HCT116 (cell line): ENCODE measurements at regions not wholly inside any gene's neighbourhood (a gene's known extent, or its start where the extent isn't known, plus 50 kb on each side); places are given as distances from the start of the nearest gene placed in this dataset.
A peak's percentile ranks its signal among the peaks of the same experiment; 100 is the strongest.

Source experiments
- ATAC-seq: fragments of 200-7000 bp; cut with Tn5 transposase; 2 replicates; pipeline ENCODE4 v1.9.1; 2020; ENCODE audit warnings: mild to moderate bottlenecking, moderate library complexity
- BruUV-seq: library from RNA; stranded (reverse); fragments of 400-500 nt; replicated peaks from 2 replicates; lab custom pipeline; 2021; lab: Mats Ljungman, UMichigan
- CTCF ChIA-PET: fragments of 300-600 bp; sonication (Branson Sonifier 250); formaldehyde crosslinking; loops from one replicate; lab custom pipeline; 2021; ENCODE audit warnings: antibody characterized with exemption; lab: Charles Lee
- POLR2A ChIA-PET: fragments of 300-600, 350-600 bp; sonication (Branson Sonifier 250); formaldehyde crosslinking; loops from one replicate; lab custom pipeline; 2021; ENCODE audit warnings: antibody characterized with exemption; lab: Charles Lee
- RAD21 ChIA-PET, 2 experiments: fragments of 300-600 bp; sonication (Branson Sonifier 250); formaldehyde crosslinking; loops; one replicate each; lab custom pipeline; 2023; ENCODE audit warnings: low total read pairs in 2 of 2; ENCODE audit not compliant: uncharacterized antibody in 2 of 2, unreplicated experiment in 2 of 2, low non-redundant PET in 1 of 2; lab: Charles Lee
- DNase-seq: peaks from one replicate; pipeline ENCODE4 v3.0.0-alpha.2; 2010; ENCODE audit warnings: low read depth, low spot score
- H2AFZ ChIP-seq: fragments of 200-600 bp; shearing (Covaris generic), sonication (generic); 2 replicates; pipeline ENCODE4 v1.6.1; 2017; ENCODE audit warnings: low read depth, mixed run types, mixed read lengths, antibody characterized with exemption, low read length; ENCODE audit not compliant: poor library complexity, severe bottlenecking
- H3K27ac ChIP-seq: 2 replicates; pipeline ENCODE4 v1.5.1; 2012; ENCODE audit warnings: low read depth, low read length
- H3K27me3 ChIP-seq: fragments of 200-600 bp; sonication (generic); 2 replicates; pipeline ENCODE4 v1.6.1; 2016; ENCODE audit warnings: mixed run types, low read length, mixed read lengths; ENCODE audit not compliant: insufficient read depth
- H3K36me3 ChIP-seq, 2 experiments: fragments of 200-500 bp in 1 of 2; fragments of 200-600 bp in 1 of 2; sonication (Bioruptor generic) in 1 of 2; sonication (generic) in 1 of 2; 2 replicates each; pipeline versions ENCODE4 v1.5.1 to v1.6.1; 2014 to 2016; ENCODE audit warnings: low read length in 2 of 2, inconsistent platforms in 1 of 2, mixed read lengths in 1 of 2, mixed run types in 1 of 2; ENCODE audit not compliant: insufficient read depth in 2 of 2, control insufficient read depth in 1 of 2
- H3K4me1 ChIP-seq, 2 experiments: fragments of 200-600 bp in 1 of 2; sonication (generic) in 1 of 2; 2 replicates each; pipeline versions ENCODE4 v1.5.1 to v1.6.1; 2012 to 2017; ENCODE audit warnings: low read length in 2 of 2, inconsistent platforms in 1 of 2, mild to moderate bottlenecking in 1 of 2, mixed read lengths in 1 of 2, mixed run types in 1 of 2, moderate library complexity in 1 of 2; ENCODE audit not compliant: insufficient read depth in 2 of 2, control insufficient read depth in 1 of 2
- H3K4me2 ChIP-seq: fragments of 200-600 bp; sonication (generic); 2 replicates; pipeline ENCODE4 v1.6.1; 2017; ENCODE audit warnings: mixed run types, low read length, mixed read lengths
- H3K4me3 ChIP-seq, 2 experiments: fragments of 200-600 bp in 1 of 2; sonication (generic) in 1 of 2; replicated peaks in 1 of 2; 2 replicates each; pipeline ENCODE4 v1.5.1; 2011 to 2016; ENCODE audit warnings: low read length in 2 of 2, control low read depth in 1 of 2, low read depth in 1 of 2, mild to moderate bottlenecking in 1 of 2, mixed read lengths in 1 of 2, mixed run types in 1 of 2
- H3K79me2 ChIP-seq: fragments of 200-600 bp; sonication (generic); 2 replicates; pipeline ENCODE4 v1.6.1; 2017; ENCODE audit warnings: mild to moderate bottlenecking, mixed run types, low read length, moderate library complexity, mixed read lengths; ENCODE audit not compliant: insufficient read depth
- H3K9ac ChIP-seq: fragments of 200-600 bp; sonication (generic); 2 replicates; pipeline ENCODE4 v1.6.1; 2016; ENCODE audit warnings: low read length, mixed read lengths
- H3K9me2 ChIP-seq: fragments of 200-600 bp; sonication (generic), shearing (Covaris generic); 2 replicates; pipeline ENCODE4 v1.6.1; 2017; ENCODE audit warnings: mixed run types, mild to moderate bottlenecking, moderate library complexity; ENCODE audit not compliant: insufficient read depth
- H3K9me3 ChIP-seq, 2 experiments: fragments of 200-500 bp in 1 of 2; fragments of 200-600 bp in 1 of 2; sonication (Bioruptor generic) in 1 of 2; sonication (generic) in 1 of 2; 2 replicates each; pipeline ENCODE4 v1.6.1; 2014 to 2017; ENCODE audit warnings: low read length in 2 of 2, mixed read lengths in 2 of 2, inconsistent platforms in 1 of 2, low read depth in 1 of 2, mild to moderate bottlenecking in 1 of 2, mixed run types in 1 of 2, moderate library complexity in 1 of 2; ENCODE audit not compliant: control insufficient read depth in 1 of 2, insufficient read depth in 1 of 2
- H4K20me1 ChIP-seq: fragments of 200-600 bp; sonication (generic), shearing (Covaris generic); 2 replicates; pipeline ENCODE4 v1.6.1; 2017; ENCODE audit warnings: mixed run types, mild to moderate bottlenecking, moderate library complexity; ENCODE audit not compliant: insufficient read depth
- ATF3 ChIP-seq: IDR thresholded peaks from 2 replicates; pipeline ENCODE4 v1.6.1; 2012
- CBX3 ChIP-seq: IDR thresholded peaks from 2 replicates; pipeline ENCODE4 v1.6.1; 2012; ENCODE audit warnings: low read depth
- EZH2phosphoT487 ChIP-seq: fragments of 200-600 bp; IDR thresholded peaks from 2 replicates; pipeline ENCODE4 v1.6.1; 2018; ENCODE audit warnings: antibody characterized with exemption, borderline replicate concordance
- FOSL1 ChIP-seq: IDR thresholded peaks from 2 replicates; pipeline ENCODE4 v1.6.1; 2012; ENCODE audit warnings: low read depth
- JUND ChIP-seq: IDR thresholded peaks from 2 replicates; pipeline ENCODE4 v1.6.1; 2012
- MAX ChIP-seq: IDR thresholded peaks from 2 replicates; pipeline ENCODE4 v1.6.1; 2012
- POLR2A ChIP-seq: IDR thresholded peaks from 2 replicates; pipeline ENCODE4 v1.7.0; 2011; ENCODE audit warnings: borderline replicate concordance; ENCODE audit not compliant: insufficient read depth, insufficient read length; ENCODE audit errors: extremely low read depth
- POLR2AphosphoS5 ChIP-seq: IDR thresholded peaks from 2 replicates; pipeline ENCODE4 v1.6.1; 2011; ENCODE audit warnings: mild to moderate bottlenecking, low read depth, low read length, moderate library complexity
- TCF7L2 ChIP-seq: IDR thresholded peaks from 2 replicates; pipeline ENCODE4 v1.7.0; 2011; ENCODE audit warnings: borderline replicate concordance, inconsistent platforms; ENCODE audit not compliant: insufficient read depth, insufficient read length; ENCODE audit errors: extremely low read depth
- intact Hi-C: fragments of 100-400 bp; cut with micrococcal nuclease; formaldehyde crosslinking; loops from 2 replicates; pipeline ENCODE4 v1.10.0; 2022

GRCh38 chr17:37824534-37825485 is 80.0 kb upstream of the HNF1B start:
- Histone ChIP-seq H3K9ac (no peak overlapping the region), H3K4me1 (peaks cover 15 to 48% of the 10 kb centered on the region in 2 experiments), H4K20me1 (no peaks in the 10 kb centered on the region), H3K27ac (no peak overlapping the region; the same call in 1 of the 2 replicates), H3K4me3 (no peak overlapping the region), H3K79me2 (no peaks in the 10 kb centered on the region), H2AFZ (peak overlapping the region; percentile 98), H3K9me2 (no peaks in the 10 kb centered on the region), H3K36me3 (no peaks in the 10 kb centered on the region), H3K27me3 (no peaks in the 10 kb centered on the region), H3K4me2 (peak overlapping the region; percentile 48), H3K9me3 (no peaks in the 10 kb centered on the region)
- no peak for TF ChIP-seq CBX3
- peak; percentile 35; the same call in 1 of the 2 replicates for TF ChIP-seq JUND
- TF ChIP-seq EZH2phosphoT487: no peak
- TF ChIP-seq MAX: no peak; the same call in 1 of the 2 replicates
- TF ChIP-seq TCF7L2: peak; percentile 14
- TF ChIP-seq FOSL1: peak; percentile 39; the same call in 1 of the 2 replicates
- RAD21 ChIA-PET: no interaction called here
- DNase-seq (no peak), ATAC-seq (peak; percentile 94)
- BruUV-seq: no TSS peak
- intact Hi-C loops: no loop called here
- CTCF ChIA-PET: interaction anchor here (1.9 kb wide), 1 partner anchor 9 kb away, joined by 10 read pairs; no protein-coding TSS in a partner anchor
- POLR2A ChIA-PET: no interaction called here

- Histone ChIP-seq H3K9ac (no peak overlapping the region), H3K9me3 (no peaks in the 10 kb centered on the region), H3K36me3 (no peaks in the 10 kb centered on the region), H3K4me3 (no peak overlapping the region), H3K27ac (no peak overlapping the region), H2AFZ (no peak overlapping the region), H3K4me1 (peaks cover 15 to 52% of the 10 kb centered on the region in 2 experiments), H3K9me2 (no peaks in the 10 kb centered on the region), H4K20me1 (no peaks in the 10 kb centered on the region), H3K4me2 (no peak overlapping the region), H3K27me3 (no peaks in the 10 kb centered on the region), H3K79me2 (no peaks in the 10 kb centered on the region)
- POLR2A ChIA-PET: no interaction called here
- CTCF ChIA-PET: interaction anchor here (1.9 kb wide), 1 partner anchor 8 kb away, joined by 10 read pairs; no protein-coding TSS in a partner anchor
- RAD21 ChIA-PET: no interaction called here
- BruUV-seq: no TSS peak
- intact Hi-C loops: no loop called here
- TF ChIP-seq POLR2A: no peak
- no peak for TF ChIP-seq POLR2AphosphoS5
- TF ChIP-seq CBX3: no peak
- TF ChIP-seq ATF3: no peak
- no peak for ATAC-seq
- no peak for DNase-seq
These were observed 79.1 kb upstream of the HNF1B start for GRCh38 chr17:37823996-37824395.
